ENCODE measurements at regions not wholly inside any gene's neighbourhood (a gene's known extent, or its start where the extent isn't known, plus 50 kb on each side); places are given as distances from the start of the nearest gene placed in this dataset.

- TF ChIP-seq CTCF (IDR thresholded peaks at IDR 0.05) (no peak), POLR2A (IDR thresholded peaks at IDR 0.05) (no peak)
Observed at GRCh38 chr20:50371878-50372769, 138.1 kb upstream of the PTPN1 start.
